K562 (cell line): ENCODE measurements at regions not wholly inside any gene's neighbourhood (a gene's known extent, or its start where the extent isn't known, plus 50 kb on each side); places are given as distances from the start of the nearest gene placed in this dataset.

ENCODE experiments used
- EP300 ChIP-seq: IDR thresholded peaks from 2 replicates; pipeline ENCODE4 v1.6.1; 2012; ENCODE audit warnings: low read length, improper control_type of control experiment
- IFI16 ChIP-seq: fragments of 250-450 bp; sonication (Bioruptor Pico); IDR thresholded peaks from 2 replicates; pipeline ENCODE4 v2.1.2; 2022; ENCODE audit warnings: mild to moderate bottlenecking, inconsistent platforms
- SAFB ChIP-seq: fragments of 200-400 bp; formaldehyde crosslinking; IDR thresholded peaks from 2 replicates; pipeline ENCODE4 v1.6.1; 2017; ENCODE audit warnings: low read depth, low read length, borderline replicate concordance
- TF ChIP-seq, protein P1 (sequence below), 3 experiments: IDR thresholded peaks in 2 of 3; conservative IDR thresholded peaks in 1 of 3; 2 replicates each; pipeline ENCODE4 v1.5.1; 2011 to 2012; ENCODE audit warnings: low read length in 3 of 3, mild to moderate bottlenecking in 3 of 3, control low read depth in 2 of 3, improper control_type of control experiment in 1 of 3, inconsistent platforms in 1 of 3, low read depth in 1 of 3, mixed read lengths in 1 of 3, moderate library complexity in 1 of 3; ENCODE audit not compliant: insufficient read depth in 2 of 3
- TF ChIP-seq, protein P2 (sequence below): fragments of 450-650 bp; IDR thresholded peaks from 2 replicates; pipeline ENCODE4 v1.6.1; 2016

DNA sequence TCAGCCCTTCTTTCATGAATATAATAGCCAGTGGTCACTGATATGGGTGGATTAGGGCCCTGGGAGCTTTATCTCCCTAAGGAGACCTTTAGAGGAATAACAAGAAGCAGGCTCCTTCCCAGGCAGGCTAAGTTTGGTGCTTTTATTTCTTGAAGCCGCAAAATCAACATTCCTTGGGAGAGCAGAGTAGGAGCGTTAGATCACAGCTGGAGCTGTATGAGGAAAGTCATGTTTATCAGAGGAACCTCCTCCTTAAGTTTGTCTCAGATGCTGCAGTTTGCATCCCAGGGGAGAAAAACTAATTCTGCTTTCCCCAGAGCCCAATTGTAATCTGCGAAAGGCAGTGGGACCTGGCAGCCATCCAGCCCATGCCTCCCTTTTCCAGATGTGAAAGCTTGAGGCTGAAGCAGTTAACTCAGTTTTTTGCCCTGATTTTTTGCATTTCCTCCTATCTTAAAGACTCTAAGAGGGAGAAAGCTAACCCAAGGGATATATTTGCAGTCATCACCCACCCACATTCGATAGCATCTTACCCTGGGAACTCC is 186.0 kb upstream of the FRMPD4 start:
- TF ChIP-seq, protein P1, sequence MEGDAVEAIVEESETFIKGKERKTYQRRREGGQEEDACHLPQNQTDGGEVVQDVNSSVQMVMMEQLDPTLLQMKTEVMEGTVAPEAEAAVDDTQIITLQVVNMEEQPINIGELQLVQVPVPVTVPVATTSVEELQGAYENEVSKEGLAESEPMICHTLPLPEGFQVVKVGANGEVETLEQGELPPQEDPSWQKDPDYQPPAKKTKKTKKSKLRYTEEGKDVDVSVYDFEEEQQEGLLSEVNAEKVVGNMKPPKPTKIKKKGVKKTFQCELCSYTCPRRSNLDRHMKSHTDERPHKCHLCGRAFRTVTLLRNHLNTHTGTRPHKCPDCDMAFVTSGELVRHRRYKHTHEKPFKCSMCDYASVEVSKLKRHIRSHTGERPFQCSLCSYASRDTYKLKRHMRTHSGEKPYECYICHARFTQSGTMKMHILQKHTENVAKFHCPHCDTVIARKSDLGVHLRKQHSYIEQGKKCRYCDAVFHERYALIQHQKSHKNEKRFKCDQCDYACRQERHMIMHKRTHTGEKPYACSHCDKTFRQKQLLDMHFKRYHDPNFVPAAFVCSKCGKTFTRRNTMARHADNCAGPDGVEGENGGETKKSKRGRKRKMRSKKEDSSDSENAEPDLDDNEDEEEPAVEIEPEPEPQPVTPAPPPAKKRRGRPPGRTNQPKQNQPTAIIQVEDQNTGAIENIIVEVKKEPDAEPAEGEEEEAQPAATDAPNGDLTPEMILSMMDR (IDR thresholded peaks at IDR 0.05 in 2 of 3, conservative IDR thresholded peaks at IDR 0.05 in 1 of 3; ENCODE audit: insufficient read depth in 2 of 3, low read depth in 1 of 3, low read length in 3 of 3), result no peak
- TF ChIP-seq, protein P2, sequence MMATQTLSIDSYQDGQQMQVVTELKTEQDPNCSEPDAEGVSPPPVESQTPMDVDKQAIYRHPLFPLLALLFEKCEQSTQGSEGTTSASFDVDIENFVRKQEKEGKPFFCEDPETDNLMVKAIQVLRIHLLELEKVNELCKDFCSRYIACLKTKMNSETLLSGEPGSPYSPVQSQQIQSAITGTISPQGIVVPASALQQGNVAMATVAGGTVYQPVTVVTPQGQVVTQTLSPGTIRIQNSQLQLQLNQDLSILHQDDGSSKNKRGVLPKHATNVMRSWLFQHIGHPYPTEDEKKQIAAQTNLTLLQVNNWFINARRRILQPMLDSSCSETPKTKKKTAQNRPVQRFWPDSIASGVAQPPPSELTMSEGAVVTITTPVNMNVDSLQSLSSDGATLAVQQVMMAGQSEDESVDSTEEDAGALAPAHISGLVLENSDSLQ, result no peak
- no peak for TF ChIP-seq EP300
- TF ChIP-seq SAFB, result no peak
- TF ChIP-seq IFI16 (CRISPR knock-in tag), result no peak
